ENCODE measurements at regions not wholly inside any gene's neighbourhood (a gene's known extent, or its start where the extent isn't known, plus 50 kb on each side); places are given as distances from the start of the nearest gene placed in this dataset.

- no peaks in the 10 kb centered on the region for H3K9me3 ChIP-seq (ENCODE audit: control insufficient read depth, low read length)
- no peaks in the 10 kb centered on the region for H3K36me3 ChIP-seq (ENCODE audit: control insufficient read depth, insufficient read depth, low read length)
- H3K4me3 ChIP-seq (ENCODE audit: extremely low read depth, insufficient read depth, low read length, poor library complexity, severe bottlenecking): no peak overlapping the region
- no CpG with 5 or more reads among the region's 6 CpGs for WGBS, 2 experiments (ENCODE audit: insufficient coverage in 2 of 2)
- H3K27ac ChIP-seq (ENCODE audit: low read depth, low read length, severe bottlenecking): no peak overlapping the region
- H3K4me1 ChIP-seq (ENCODE audit: control insufficient read depth, insufficient read depth, low read length, poor library complexity, severe bottlenecking): no peaks in the 10 kb centered on the region
Measured at GRCh38 chr4:45795135-45795534, 328.7 kb downstream of the GABRG1 start.

DNA sequence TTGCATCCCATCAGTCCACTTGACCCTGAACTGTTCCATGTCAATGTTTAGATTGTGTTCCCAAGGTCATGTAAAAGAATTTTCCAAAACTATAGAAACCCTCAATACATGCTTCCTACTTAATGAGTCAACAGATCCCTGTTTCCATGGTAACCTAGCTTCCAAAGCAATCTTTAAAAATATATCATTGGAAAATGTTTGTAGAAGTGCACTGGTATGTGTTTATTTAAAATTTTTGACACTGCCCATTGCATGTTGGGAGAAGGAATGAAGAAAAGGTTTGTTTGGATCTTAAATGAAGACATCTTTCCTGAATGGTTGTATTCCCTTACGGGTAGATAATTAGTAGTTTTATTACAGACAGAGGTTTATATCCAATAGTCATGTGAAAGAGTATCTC, 345.3 kb downstream of the GABRG1 start:
- Histone ChIP-seq H3K4me1 (ENCODE audit: control insufficient read depth, insufficient read depth, low read length, poor library complexity, severe bottlenecking) (no peaks in the 10 kb centered on the region), H3K9me3 (ENCODE audit: control insufficient read depth, low read length) (no peaks in the 10 kb centered on the region), H3K27ac (ENCODE audit: low read depth, low read length, severe bottlenecking) (no peak overlapping the region), H3K36me3 (ENCODE audit: control insufficient read depth, insufficient read depth, low read length) (no peaks in the 10 kb centered on the region), H3K4me3 (ENCODE audit: extremely low read depth, insufficient read depth, low read length, poor library complexity, severe bottlenecking) (no peak overlapping the region)
- no CpG with 5 or more reads among the region's 1 CpG for WGBS, 2 experiments (ENCODE audit: insufficient coverage in 2 of 2)

DNA sequence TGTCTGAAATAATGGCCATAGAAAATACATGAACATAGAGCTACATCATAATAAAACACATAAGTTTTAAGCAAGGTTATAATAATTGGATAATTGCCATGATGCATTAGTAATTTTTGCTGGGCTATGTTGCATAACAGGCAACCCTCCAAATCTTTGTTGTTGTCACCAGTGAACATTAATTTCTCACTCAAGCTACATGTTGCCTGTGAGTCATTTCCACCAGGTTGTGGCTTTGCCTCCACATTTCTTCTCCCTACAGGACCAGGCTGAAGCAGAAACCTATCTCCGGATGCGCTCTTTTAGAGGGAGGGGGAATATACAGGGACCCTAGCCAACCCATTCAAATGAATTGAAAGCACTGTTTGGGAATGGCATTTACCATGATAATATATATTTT, 347.7 kb downstream of the GABRG1 start:
- H3K36me3 ChIP-seq (ENCODE audit: control insufficient read depth, insufficient read depth, low read length): no peaks in the 10 kb centered on the region
- WGBS, 2 experiments (ENCODE audit: insufficient coverage in 2 of 2): no CpG with 5 or more reads among the region's 2 CpGs
- no peak overlapping the region for H3K4me3 ChIP-seq (ENCODE audit: extremely low read depth, insufficient read depth, low read length, poor library complexity, severe bottlenecking)
- H3K9me3 ChIP-seq (ENCODE audit: control insufficient read depth, low read length): no peaks in the 10 kb centered on the region
- no peaks in the 10 kb centered on the region for H3K4me1 ChIP-seq (ENCODE audit: control insufficient read depth, insufficient read depth, low read length, poor library complexity, severe bottlenecking)
- no peak overlapping the region for H3K27ac ChIP-seq (ENCODE audit: low read depth, low read length, severe bottlenecking)

DNA sequence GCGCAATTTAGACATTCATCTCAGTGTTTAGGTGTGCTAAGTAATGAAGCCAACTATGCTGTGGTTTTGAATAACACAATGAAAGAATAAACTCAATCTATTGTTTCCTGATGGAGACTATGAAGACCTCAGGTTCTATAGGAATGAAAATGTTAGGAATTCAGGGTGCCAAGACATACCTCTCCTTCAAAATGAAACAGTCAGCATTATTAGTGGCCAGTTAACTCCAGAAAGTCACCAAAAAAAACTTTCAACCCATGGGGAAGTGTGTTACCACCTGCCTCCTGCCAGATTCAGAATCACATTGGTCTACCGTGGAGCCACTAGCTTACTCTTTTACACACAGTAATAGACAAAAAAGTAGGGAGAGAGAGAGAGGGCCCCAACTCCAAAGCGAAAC, 352.9 kb downstream of the GABRG1 start:
- no peak overlapping the region for H3K27ac ChIP-seq (ENCODE audit: low read depth, low read length, severe bottlenecking)
- H3K36me3 ChIP-seq (ENCODE audit: control insufficient read depth, insufficient read depth, low read length): no peaks in the 10 kb centered on the region
- no peaks in the 10 kb centered on the region for H3K9me3 ChIP-seq (ENCODE audit: control insufficient read depth, low read length)
- H3K4me1 ChIP-seq (ENCODE audit: control insufficient read depth, insufficient read depth, low read length, poor library complexity, severe bottlenecking): no peaks in the 10 kb centered on the region
- no peak overlapping the region for H3K4me3 ChIP-seq (ENCODE audit: extremely low read depth, insufficient read depth, low read length, poor library complexity, severe bottlenecking)
- no CpG with 5 or more reads among the region's 3 CpGs for WGBS, 2 experiments (ENCODE audit: insufficient coverage in 2 of 2)

DNA sequence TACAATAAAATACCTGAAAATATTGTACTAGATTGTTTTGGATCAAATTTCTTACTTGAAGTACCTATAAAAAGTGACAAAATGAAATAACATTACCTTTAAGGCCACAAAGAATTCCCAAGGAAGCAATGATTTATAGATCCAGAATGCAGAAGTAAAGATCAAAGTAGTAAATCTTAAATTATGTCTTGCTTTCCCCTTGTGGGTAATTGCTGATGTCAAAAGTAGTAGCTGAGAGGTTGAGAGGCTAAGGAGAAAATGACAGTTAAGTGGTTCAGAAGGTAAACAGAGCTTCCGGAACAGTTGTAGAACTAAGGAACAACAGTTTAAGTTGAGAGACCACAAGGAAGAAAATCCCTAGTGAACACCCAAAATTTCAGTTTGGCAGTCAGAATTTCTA, 358.3 kb downstream of the GABRG1 start:
- Histone ChIP-seq H3K9me3 (ENCODE audit: control insufficient read depth, low read length) (no peaks in the 10 kb centered on the region), H3K4me3 (ENCODE audit: extremely low read depth, insufficient read depth, low read length, poor library complexity, severe bottlenecking) (no peak overlapping the region), H3K27ac (ENCODE audit: low read depth, low read length, severe bottlenecking) (no peak overlapping the region), H3K4me1 (ENCODE audit: control insufficient read depth, insufficient read depth, low read length, poor library complexity, severe bottlenecking) (no peaks in the 10 kb centered on the region), H3K36me3 (ENCODE audit: control insufficient read depth, insufficient read depth, low read length) (no peaks in the 10 kb centered on the region)
- WGBS, 2 experiments (ENCODE audit: insufficient coverage in 2 of 2): 83 to 100% methylated on average over 1 of the region's 1 CpG

DNA sequence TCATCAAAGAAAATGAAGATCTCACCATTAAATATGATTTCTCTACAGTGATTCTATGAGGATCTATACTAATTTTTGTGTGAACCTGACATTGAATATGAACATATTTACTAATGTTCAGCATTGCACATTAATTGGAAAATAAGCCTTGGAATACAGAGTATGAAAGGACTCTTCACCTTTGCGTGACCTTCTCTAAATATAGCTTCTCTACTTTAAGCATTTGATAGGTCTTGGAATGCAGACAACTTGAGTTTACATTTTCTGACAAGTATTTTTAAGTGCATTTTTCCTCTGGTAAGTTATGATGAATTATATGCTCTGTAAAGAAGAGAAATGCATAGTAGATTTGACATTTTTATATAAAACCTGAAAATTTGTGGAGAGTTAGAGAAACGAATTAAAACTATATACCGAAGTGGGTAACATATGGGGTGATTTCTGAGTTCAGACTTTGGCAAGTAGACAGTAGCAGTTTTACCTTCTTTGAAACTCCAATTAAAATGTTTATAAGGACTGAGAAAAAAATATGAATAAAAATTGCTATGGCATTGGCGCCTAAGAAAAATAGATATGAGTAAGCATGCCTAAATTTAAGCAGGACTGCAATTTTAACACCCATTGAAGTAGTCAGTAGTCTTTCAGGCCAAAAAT, 371.9 kb downstream of the GABRG1 start:
- Histone ChIP-seq H3K4me1 (ENCODE audit: control insufficient read depth, insufficient read depth, low read length, poor library complexity, severe bottlenecking) (no peaks in the 10 kb centered on the region), H3K9me3 (ENCODE audit: control insufficient read depth, low read length) (no peaks in the 10 kb centered on the region), H3K4me3 (ENCODE audit: extremely low read depth, insufficient read depth, low read length, poor library complexity, severe bottlenecking) (no peak overlapping the region), H3K36me3 (ENCODE audit: control insufficient read depth, insufficient read depth, low read length) (no peaks in the 10 kb centered on the region), H3K27ac (ENCODE audit: low read depth, low read length, severe bottlenecking) (no peak overlapping the region)
- WGBS, 2 experiments (ENCODE audit: insufficient coverage in 2 of 2): 50 to 60% methylated on average over 1 to 2 of the region's 4 CpGs

- H3K4me1 ChIP-seq (ENCODE audit: control insufficient read depth, insufficient read depth, low read length, poor library complexity, severe bottlenecking): no peaks in the 10 kb centered on the region
- WGBS, 2 experiments (ENCODE audit: insufficient coverage in 2 of 2): 80% methylated on average over 1 of the region's 2 CpGs; no CpG with 5 or more reads in 1 of the 2 experiments
- H3K36me3 ChIP-seq (ENCODE audit: control insufficient read depth, insufficient read depth, low read length): no peaks in the 10 kb centered on the region
- no peaks in the 10 kb centered on the region for H3K9me3 ChIP-seq (ENCODE audit: control insufficient read depth, low read length)
- no peak overlapping the region for H3K27ac ChIP-seq (ENCODE audit: low read depth, low read length, severe bottlenecking)
- no peak overlapping the region for H3K4me3 ChIP-seq (ENCODE audit: extremely low read depth, insufficient read depth, low read length, poor library complexity, severe bottlenecking)
Measured at GRCh38 chr4:45750721-45751120, 373.1 kb downstream of the GABRG1 start.

- Histone ChIP-seq H3K27ac (ENCODE audit: low read depth, low read length, severe bottlenecking) (no peak overlapping the region), H3K4me3 (ENCODE audit: extremely low read depth, insufficient read depth, low read length, poor library complexity, severe bottlenecking) (no peak overlapping the region), H3K36me3 (ENCODE audit: control insufficient read depth, insufficient read depth, low read length) (no peaks in the 10 kb centered on the region), H3K9me3 (ENCODE audit: control insufficient read depth, low read length) (no peaks in the 10 kb centered on the region), H3K4me1 (ENCODE audit: control insufficient read depth, insufficient read depth, low read length, poor library complexity, severe bottlenecking) (no peaks in the 10 kb centered on the region)
- WGBS, 2 experiments (ENCODE audit: insufficient coverage in 2 of 2): 90% methylated on average over 1 of the region's 3 CpGs; no CpG with 5 or more reads in 1 of the 2 experiments
Measured at GRCh38 chr4:45745741-45746140, 378.1 kb downstream of the GABRG1 start.

DNA sequence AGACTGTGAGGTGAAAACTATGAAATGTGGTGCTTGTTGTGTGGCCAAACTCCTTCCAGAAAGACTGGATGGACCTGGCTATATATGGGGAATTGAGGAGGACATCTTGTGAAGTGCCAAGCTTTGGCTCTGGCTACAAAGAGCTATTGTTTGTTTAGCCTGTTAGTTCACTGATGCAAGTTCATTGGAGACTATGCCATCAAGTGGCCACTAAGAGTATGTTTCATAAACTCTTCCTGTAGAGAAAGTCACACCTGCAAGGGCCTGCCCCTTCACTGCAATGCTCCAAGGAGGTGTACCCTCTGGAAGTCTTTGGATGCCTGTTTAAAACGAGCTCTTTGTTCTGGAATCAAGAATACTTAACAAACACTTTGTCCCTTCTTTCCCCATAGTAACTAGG, 382.0 kb downstream of the GABRG1 start:
- H3K36me3 ChIP-seq (ENCODE audit: control insufficient read depth, insufficient read depth, low read length): no peaks in the 10 kb centered on the region

GRCh38 chr4:45732161-45732560, 391.7 kb downstream of the GABRG1 start:
- no CpG with 5 or more reads among the region's 1 CpG for WGBS, 2 experiments (ENCODE audit: insufficient coverage in 2 of 2)
- no peak overlapping the region for H3K27ac ChIP-seq (ENCODE audit: low read depth, low read length, severe bottlenecking)
- H3K9me3 ChIP-seq (ENCODE audit: control insufficient read depth, low read length): no peaks in the 10 kb centered on the region
- H3K36me3 ChIP-seq (ENCODE audit: control insufficient read depth, insufficient read depth, low read length): no peaks in the 10 kb centered on the region
- H3K4me3 ChIP-seq (ENCODE audit: extremely low read depth, insufficient read depth, low read length, poor library complexity, severe bottlenecking): no peak overlapping the region
- no peaks in the 10 kb centered on the region for H3K4me1 ChIP-seq (ENCODE audit: control insufficient read depth, insufficient read depth, low read length, poor library complexity, severe bottlenecking)

More for the DNA sequence above, 382.0 kb downstream of the GABRG1 start:
- no peak overlapping the region for H3K27ac ChIP-seq (ENCODE audit: low read depth, low read length, severe bottlenecking)
- WGBS, 2 experiments (ENCODE audit: insufficient coverage in 2 of 2): no CpG with 5 or more reads among the region's 1 CpG
- no peak overlapping the region for H3K4me3 ChIP-seq (ENCODE audit: extremely low read depth, insufficient read depth, low read length, poor library complexity, severe bottlenecking)
- H3K4me1 ChIP-seq (ENCODE audit: control insufficient read depth, insufficient read depth, low read length, poor library complexity, severe bottlenecking): no peaks in the 10 kb centered on the region
- no peaks in the 10 kb centered on the region for H3K9me3 ChIP-seq (ENCODE audit: control insufficient read depth, low read length)

- H3K27ac ChIP-seq (ENCODE audit: low read depth, low read length, severe bottlenecking): no peak overlapping the region
- WGBS, 2 experiments (ENCODE audit: insufficient coverage in 2 of 2): no CpG with 5 or more reads among the region's 3 CpGs
- H3K36me3 ChIP-seq (ENCODE audit: control insufficient read depth, insufficient read depth, low read length): no peaks in the 10 kb centered on the region
- H3K9me3 ChIP-seq (ENCODE audit: control insufficient read depth, low read length): no peaks in the 10 kb centered on the region
- H3K4me3 ChIP-seq (ENCODE audit: extremely low read depth, insufficient read depth, low read length, poor library complexity, severe bottlenecking): no peak overlapping the region
- H3K4me1 ChIP-seq (ENCODE audit: control insufficient read depth, insufficient read depth, low read length, poor library complexity, severe bottlenecking): no peaks in the 10 kb centered on the region
Measured at GRCh38 chr4:45716093-45716492, 407.8 kb downstream of the GABRG1 start.

Data from mesodermal cell (in vitro differentiated cells).